ENCODE measurements at regions not wholly inside any gene's neighbourhood (a gene's known extent, or its start where the extent isn't known, plus 50 kb on each side); places are given as distances from the start of the nearest gene placed in this dataset.

GRCh38 chrX:22343192-22343591 is 70.5 kb downstream of the CBLL2 start:
- TF ChIP-seq CTCF (IDR thresholded peaks at IDR 0.05; ENCODE audit: extremely low read depth in 1 of 2, insufficient read depth in 1 of 2, low read depth in 1 of 2, low read length in 2 of 2) (no peak), POLR2A (IDR thresholded peaks at IDR 0.05; ENCODE audit: low read depth, low read length) (no peak), MAX (IDR thresholded peaks at IDR 0.05; ENCODE audit: insufficient read depth, insufficient read length) (no peak), FOS (IDR thresholded peaks at IDR 0.05; ENCODE audit: borderline replicate concordance, insufficient read depth, low read length) (no peak), EZH2 (IDR thresholded peaks at IDR 0.05; ENCODE audit: borderline replicate concordance, low read depth, low read length, severe bottlenecking) (no peak), POLR2AphosphoS5 (IDR thresholded peaks at IDR 0.05; ENCODE audit: insufficient read depth, low read depth, low read length) (no peak), JUN (IDR thresholded peaks at IDR 0.05; ENCODE audit: borderline replicate concordance, insufficient read depth, insufficient read length, low read depth) (no peak)
